Fibroblast of lung (primary cell): ENCODE measurements at regions not wholly inside any gene's neighbourhood (a gene's known extent, or its start where the extent isn't known, plus 50 kb on each side); places are given as distances from the start of the nearest gene placed in this dataset.

Experiments
- CTCF ChIP-seq, 2 donors: IDR thresholded peaks in 1 of 2; conservative IDR thresholded peaks in 1 of 2; 1 replicate in 1 of 2; 2 replicates in 1 of 2; pipeline ENCODE4 v1.5.1; 2011 to 2012; ENCODE audit warnings: low read length in 2 of 2, control low read depth in 1 of 2, inconsistent platforms in 1 of 2, low read depth in 1 of 2, mild to moderate bottlenecking in 1 of 2
- EZH2 ChIP-seq: IDR thresholded peaks from 2 replicates; pipeline ENCODE4 v1.5.1; 2012; ENCODE audit warnings: low read length, control low read depth, mild to moderate bottlenecking; ENCODE audit errors: missing control alignments

GRCh38 chr4:12880844-12881243 lies 603.3 kb downstream of the RAB28 start:
- TF ChIP-seq CTCF (conservative IDR thresholded peaks at IDR 0.05 in 1 of 2, IDR thresholded peaks at IDR 0.05 in 1 of 2; ENCODE audit: low read depth in 1 of 2, low read length in 2 of 2) (no peak), EZH2 (no peak)
